Progenitor cell of endocrine pancreas (in vitro differentiated cells): ENCODE measurements at regions not wholly inside any gene's neighbourhood (a gene's known extent, or its start where the extent isn't known, plus 50 kb on each side); places are given as distances from the start of the nearest gene placed in this dataset.

Experiments
- DNase-seq: peaks from one replicate; pipeline ENCODE4 v3.0.0; 2021; ENCODE audit warnings: low spot score; ENCODE audit not compliant: unreplicated experiment
- H3K27ac Mint-ChIP-seq: 2 replicates; pipeline ENCODE4 v1.8.0; 2021; ENCODE audit warnings: mild to moderate bottlenecking, moderate library complexity, mixed read lengths
- H3K27me3 Mint-ChIP-seq: 2 replicates; pipeline ENCODE4 v1.8.0; 2021; ENCODE audit warnings: mixed read lengths
- H3K36me3 Mint-ChIP-seq: 2 replicates; pipeline ENCODE4 v1.8.0; 2022; ENCODE audit warnings: mixed read lengths; ENCODE audit not compliant: insufficient read depth
- H3K4me1 Mint-ChIP-seq: 2 replicates; pipeline ENCODE4 v1.8.0; 2021; ENCODE audit warnings: low read depth, mixed read lengths
- H3K4me3 Mint-ChIP-seq: 2 replicates; pipeline ENCODE4 v1.8.0; 2021; ENCODE audit warnings: low read depth, mild to moderate bottlenecking, moderate library complexity, mixed read lengths
- H3K9me3 Mint-ChIP-seq: 2 replicates; pipeline ENCODE4 v1.8.0; 2021; ENCODE audit warnings: low read depth, mixed read lengths
- TF ChIP-seq, protein P1 (sequence below): fragments of 200-600 bp; sonication (generic); IDR thresholded peaks from one replicate; pipeline ENCODE4 v1.5.0; 2021; ENCODE audit warnings: antibody characterized with exemption, mild to moderate bottlenecking; ENCODE audit not compliant: unreplicated experiment

GRCh38 chr6:1238040-1238439 is 73.9 kb upstream of the FOXQ1 start:
- H3K4me3 Mint-ChIP-seq: no peak overlapping the region
- peaks cover 37% of the 10 kb centered on the region for H3K27me3 Mint-ChIP-seq
- no peak for DNase-seq
- no peaks in the 10 kb centered on the region for H3K4me1 Mint-ChIP-seq
- no peak overlapping the region for H3K27ac Mint-ChIP-seq
- TF ChIP-seq, protein P1, sequence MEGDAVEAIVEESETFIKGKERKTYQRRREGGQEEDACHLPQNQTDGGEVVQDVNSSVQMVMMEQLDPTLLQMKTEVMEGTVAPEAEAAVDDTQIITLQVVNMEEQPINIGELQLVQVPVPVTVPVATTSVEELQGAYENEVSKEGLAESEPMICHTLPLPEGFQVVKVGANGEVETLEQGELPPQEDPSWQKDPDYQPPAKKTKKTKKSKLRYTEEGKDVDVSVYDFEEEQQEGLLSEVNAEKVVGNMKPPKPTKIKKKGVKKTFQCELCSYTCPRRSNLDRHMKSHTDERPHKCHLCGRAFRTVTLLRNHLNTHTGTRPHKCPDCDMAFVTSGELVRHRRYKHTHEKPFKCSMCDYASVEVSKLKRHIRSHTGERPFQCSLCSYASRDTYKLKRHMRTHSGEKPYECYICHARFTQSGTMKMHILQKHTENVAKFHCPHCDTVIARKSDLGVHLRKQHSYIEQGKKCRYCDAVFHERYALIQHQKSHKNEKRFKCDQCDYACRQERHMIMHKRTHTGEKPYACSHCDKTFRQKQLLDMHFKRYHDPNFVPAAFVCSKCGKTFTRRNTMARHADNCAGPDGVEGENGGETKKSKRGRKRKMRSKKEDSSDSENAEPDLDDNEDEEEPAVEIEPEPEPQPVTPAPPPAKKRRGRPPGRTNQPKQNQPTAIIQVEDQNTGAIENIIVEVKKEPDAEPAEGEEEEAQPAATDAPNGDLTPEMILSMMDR: no peak
- H3K36me3 Mint-ChIP-seq: no peaks in the 10 kb centered on the region
- no peaks in the 10 kb centered on the region for H3K9me3 Mint-ChIP-seq

DNA sequence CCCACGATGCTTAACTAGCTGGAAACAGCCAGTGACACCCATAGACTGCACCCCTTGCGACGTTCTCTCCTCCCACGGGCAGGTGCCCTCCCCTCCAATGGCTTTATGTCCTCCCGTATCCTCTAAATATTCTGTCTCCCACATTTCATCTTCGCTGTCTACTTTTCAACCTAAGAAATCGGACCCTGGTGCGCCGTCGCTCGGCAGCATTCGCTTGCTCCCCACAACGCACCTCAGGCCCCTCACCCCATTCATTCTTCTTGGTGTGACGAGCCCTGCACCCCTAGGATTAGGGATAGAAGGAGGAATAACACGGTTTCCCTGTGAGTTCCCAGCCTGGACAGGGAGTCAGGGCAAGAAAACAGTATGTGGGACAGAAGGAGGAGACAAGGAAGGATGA is 74.3 kb upstream of the FOXQ1 start:
- H3K27me3 Mint-ChIP-seq: peaks cover 40% of the 10 kb centered on the region
- no peaks in the 10 kb centered on the region for H3K36me3 Mint-ChIP-seq
- H3K27ac Mint-ChIP-seq: no peak overlapping the region
- DNase-seq: no peak
- H3K4me1 Mint-ChIP-seq: no peaks in the 10 kb centered on the region
- TF ChIP-seq, protein P1: no peak
- H3K4me3 Mint-ChIP-seq: no peak overlapping the region
- H3K9me3 Mint-ChIP-seq: no peaks in the 10 kb centered on the region

GRCh38 chr6:1235825-1236224 is 76.1 kb upstream of the FOXQ1 start:
- Mint-ChIP-seq H3K9me3 (no peaks in the 10 kb centered on the region), H3K27me3 (peaks cover 51% of the 10 kb centered on the region), H3K36me3 (no peaks in the 10 kb centered on the region), H3K4me3 (no peak overlapping the region), H3K27ac (no peak overlapping the region), H3K4me1 (peaks cover 1% of the 10 kb centered on the region)
- TF ChIP-seq, protein P1: no peak
- DNase-seq: no peak

DNA sequence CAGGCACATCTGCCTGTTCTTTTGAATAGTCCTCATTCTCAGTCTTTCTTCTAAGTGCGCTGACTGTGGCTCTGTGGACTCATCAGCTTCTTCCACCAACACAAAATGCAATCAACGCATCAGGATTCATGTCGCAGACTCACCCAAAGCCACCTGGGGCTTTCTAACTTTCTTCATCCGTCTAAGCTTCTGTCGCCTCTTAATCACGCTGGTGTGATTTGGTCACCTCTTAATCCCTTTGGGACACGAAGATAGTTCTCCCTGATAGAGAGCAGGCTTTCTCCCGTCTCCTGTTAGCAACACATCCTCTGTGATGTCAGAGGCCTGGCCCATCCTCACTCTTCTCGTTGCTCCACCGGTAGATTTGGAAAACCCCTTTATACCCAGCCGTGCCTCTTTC is 78.0 kb upstream of the FOXQ1 start:
- H3K36me3 Mint-ChIP-seq: no peaks in the 10 kb centered on the region
- DNase-seq: no peak
- H3K4me3 Mint-ChIP-seq: no peak overlapping the region
- H3K27ac Mint-ChIP-seq: no peak overlapping the region
- H3K4me1 Mint-ChIP-seq: peaks cover 4% of the 10 kb centered on the region
- H3K9me3 Mint-ChIP-seq: no peaks in the 10 kb centered on the region
- peaks cover 66% of the 10 kb centered on the region for H3K27me3 Mint-ChIP-seq
- TF ChIP-seq, protein P1: no peak

DNA sequence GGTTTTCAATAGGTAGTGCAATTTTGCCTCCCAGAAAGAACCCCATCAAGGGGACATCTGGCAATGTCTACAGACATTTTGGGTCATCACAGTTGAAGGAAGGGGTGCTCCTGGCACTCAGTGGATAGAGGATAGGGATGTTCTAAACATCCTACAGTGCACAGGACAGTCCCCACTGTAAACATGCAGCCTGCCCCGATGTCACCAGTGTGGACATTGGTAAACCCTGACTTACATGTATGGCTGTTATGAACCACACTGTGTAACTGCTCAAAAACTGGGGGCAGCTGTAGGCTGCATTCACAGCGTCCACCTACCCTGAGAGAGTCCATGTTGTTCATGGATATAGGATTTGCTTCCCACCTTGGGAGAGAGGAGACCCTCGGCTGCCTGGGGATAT is 79.3 kb upstream of the FOXQ1 start:
- Mint-ChIP-seq H3K27me3 (peaks cover 63% of the 10 kb centered on the region), H3K36me3 (no peaks in the 10 kb centered on the region), H3K4me1 (peaks cover 13% of the 10 kb centered on the region), H3K9me3 (no peaks in the 10 kb centered on the region), H3K27ac (no peak overlapping the region), H3K4me3 (no peak overlapping the region)
- DNase-seq: no peak
- TF ChIP-seq, protein P1: no peak
